ENCODE measurements at regions not wholly inside any gene's neighbourhood (a gene's known extent, or its start where the extent isn't known, plus 50 kb on each side); places are given as distances from the start of the nearest gene placed in this dataset.
A peak's percentile ranks its signal among the peaks of the same experiment; 100 is the strongest.
"Not testable (repeated sequence)": the region's sequence is repeated elsewhere in the genome, so short reads cannot be mapped to it uniquely, and the experiment has no call there.

DNA sequence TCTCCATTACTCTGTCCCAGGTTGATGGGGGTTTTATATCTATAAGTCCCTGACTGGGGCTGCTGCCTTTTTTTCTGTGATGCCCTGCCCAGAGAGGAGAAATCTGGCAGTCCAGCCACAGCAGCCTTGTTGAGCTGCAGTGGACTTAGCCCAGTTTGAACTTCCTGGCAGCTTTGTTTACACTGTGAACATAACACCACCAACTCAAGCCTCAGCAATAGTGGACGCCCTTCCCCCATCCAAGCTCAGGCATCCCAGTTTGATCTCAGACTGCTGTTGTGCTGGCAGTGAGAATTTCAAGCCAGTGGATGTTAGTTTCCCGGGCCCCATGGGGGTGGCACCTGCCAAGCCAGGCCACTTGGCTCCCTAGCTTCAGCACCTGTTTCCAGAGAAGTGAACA lies 298.5 kb upstream of the KDM5D start:
- DNase-seq = no peak

DNA sequence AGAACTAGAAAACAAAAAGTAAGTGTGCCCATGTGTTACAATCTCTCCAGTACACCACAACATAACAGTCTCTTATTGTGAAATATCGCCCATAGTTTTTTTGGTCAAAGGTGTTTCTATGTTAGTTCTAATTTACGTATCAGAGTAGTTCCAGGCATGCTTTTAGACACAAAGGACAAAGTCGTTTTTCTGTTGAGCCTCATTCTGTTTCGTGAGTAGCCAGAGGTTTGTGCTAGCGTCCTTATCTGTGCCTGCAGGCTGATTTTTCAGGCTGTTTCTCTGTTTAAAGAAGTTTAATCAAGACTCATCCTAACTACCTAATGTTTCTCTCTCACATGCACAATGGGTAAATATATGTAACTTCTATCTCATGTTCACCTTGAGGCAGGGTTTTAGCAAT lies 281.1 kb upstream of the KDM5D start:
- DNase-seq = no peak

DNA sequence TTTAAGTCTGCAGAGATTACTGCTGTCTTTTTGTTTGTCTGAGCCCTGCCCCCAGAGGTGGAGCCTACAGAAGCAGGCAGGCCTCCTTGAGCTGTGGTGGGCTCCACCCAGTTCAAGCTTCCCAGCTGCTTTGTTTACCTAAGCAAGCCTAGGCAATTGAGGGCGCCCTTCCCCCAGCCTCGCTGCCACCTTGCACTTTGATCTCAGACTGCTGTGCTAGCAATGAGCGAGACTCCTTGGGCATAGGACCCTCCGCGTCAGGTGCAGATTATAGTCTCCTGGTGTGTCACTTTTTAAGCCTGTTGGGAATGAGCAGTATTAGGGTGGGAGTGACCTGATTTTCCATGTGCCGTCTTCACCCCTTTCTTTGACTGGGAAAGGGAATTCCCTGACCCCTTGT lies 248.9 kb upstream of the KDM5D start:
- DNase-seq = not testable (repeated sequence)

GRCh38 chrY:19973012-19973411 lies 228.5 kb upstream of the KDM5D start:
- no peak for DNase-seq

DNA sequence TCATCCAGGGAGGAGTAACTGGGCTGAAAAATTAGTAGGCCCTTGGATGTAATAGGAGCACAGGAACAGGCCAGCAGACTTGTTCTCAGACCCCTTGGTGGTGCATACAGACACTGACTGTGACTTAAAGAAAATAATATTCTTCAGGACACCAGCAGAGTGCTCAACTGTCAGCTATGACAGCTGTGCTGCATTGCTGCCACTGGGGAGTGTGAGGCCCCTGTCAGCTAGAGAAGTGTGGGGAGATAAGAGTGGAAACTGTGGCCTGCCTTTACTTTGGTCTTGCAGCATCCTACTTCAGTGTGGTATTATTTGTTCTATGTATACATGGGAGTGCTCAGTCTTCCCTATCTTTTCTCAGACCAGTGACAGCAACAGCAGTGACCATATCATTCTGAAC lies 203.2 kb upstream of the KDM5D start:
- DNase-seq = no peak

- DNase-seq = no peak
These were observed 154.5 kb upstream of the KDM5D start for GRCh38 chrY:19899011-19899410.

DNA sequence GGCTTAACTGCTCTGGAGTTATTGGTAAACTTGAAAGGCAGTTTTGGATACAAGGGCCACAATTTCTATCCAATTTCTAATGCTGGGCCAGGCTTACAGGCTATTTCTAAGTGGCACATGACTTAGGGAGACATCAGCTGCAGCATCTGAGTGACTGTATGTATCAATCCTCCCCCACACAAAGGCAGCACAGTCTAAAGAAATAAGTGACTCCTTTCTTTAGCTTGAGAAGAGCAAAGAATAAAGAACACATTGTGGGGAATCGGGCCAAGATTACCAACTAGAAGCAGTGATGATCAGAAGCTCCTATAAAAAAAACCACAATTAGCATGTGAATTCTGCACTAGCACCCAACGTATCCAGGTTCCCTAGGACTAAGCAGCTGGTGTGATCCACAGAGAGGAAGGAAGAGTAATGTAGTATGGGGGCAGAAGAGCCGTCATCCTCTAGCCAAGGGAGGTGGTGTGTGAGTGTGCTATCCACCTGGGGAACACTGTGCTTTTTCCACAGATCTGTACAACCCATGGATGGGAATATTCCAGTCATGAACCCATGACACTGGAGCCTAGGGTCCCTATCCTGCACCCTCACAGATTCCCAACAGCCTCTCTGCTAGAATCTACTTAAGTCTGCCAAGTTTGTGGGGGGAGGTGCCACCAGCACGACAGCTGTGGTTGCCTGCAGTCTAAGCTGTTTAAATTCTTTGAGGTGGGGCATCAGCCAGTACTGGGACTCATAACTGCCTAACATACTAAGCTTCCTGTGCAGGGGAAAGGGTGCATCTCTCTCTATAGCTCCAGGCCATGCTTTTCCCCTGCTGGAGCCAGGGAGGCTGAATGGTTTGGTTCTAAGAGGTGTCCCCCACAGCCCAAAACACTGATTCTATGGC lies 147.8 kb upstream of the KDM5D start:
- peak; percentile 0 for DNase-seq

DNA sequence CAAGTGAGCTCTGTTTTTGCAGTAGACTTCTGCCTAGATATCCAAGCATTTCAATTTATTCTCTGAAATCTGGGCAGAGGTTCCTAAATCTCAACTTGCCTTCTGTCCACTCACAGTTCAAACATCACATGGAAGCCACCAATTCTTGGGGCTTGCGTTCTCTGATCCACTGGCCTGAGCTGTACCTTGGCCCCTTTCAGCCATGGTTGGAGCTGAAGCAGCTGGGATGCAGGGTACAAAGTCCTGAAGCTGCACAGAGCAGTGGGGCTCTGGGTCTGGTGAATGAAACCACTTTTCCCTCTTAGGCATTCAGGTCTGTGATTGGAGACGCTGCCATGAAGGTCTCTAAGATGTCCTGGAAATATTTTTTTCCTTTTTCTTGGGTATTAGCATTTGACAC lies 137.6 kb upstream of the KDM5D start:
- no peak for DNase-seq

- no peak for DNase-seq
These were observed 125.2 kb upstream of the KDM5D start for GRCh38 chrY:19869715-19870114.

DNA sequence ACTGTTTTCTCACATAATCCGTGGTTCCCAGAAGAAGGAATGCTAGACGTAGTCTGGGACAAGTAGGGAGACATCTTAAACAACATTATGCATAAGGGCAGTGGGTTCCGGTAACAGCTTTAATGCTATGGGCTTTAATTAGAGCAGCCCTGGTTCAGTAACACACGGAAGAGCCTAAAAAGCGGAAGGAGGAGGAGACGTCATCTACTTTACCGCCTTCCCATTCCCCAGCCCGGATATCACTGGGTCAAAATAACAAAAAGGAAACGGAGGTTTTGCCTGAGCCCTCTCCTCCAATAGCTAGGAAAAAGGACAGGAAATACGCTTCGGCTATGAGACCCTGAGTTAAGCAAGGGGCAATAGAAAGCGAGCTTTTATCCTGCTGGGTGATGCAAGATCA lies 124.8 kb upstream of the KDM5D start:
- DNase-seq = no peak

GRCh38 chrY:19868647-19869046 lies 124.1 kb upstream of the KDM5D start:
- DNase-seq = no peak

- no peak for DNase-seq
These were observed 112.1 kb upstream of the KDM5D start for GRCh38 chrY:19856474-19857135.

- DNase-seq = no peak
These were observed 98.4 kb upstream of the KDM5D start for GRCh38 chrY:19842972-19843371.

- DNase-seq = no peak
These were observed 79.6 kb upstream of the KDM5D start for GRCh38 chrY:19824136-19824535.

- no peak for DNase-seq
These were observed 74.0 kb upstream of the KDM5D start for GRCh38 chrY:19818546-19818945.

DNA sequence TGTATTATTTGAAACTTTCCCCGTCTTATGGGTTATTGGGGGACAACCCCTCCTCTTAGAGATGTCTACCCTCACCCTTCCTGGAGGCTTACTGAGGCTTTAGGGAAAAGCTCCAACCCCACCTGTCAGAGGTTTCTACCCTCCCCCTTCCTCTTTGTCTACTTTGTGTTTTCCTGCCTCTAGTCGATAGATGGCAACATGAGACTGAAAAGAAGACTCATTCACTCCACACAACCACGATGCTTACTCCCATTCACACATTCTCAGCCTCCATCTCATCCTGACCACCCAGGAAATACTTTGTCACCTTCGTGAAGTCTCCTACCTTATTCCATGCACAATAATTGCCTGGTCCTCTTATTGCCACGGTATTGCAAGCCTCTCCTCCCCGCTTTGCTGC lies 72.4 kb upstream of the KDM5D start:
- no peak for DNase-seq

DNA sequence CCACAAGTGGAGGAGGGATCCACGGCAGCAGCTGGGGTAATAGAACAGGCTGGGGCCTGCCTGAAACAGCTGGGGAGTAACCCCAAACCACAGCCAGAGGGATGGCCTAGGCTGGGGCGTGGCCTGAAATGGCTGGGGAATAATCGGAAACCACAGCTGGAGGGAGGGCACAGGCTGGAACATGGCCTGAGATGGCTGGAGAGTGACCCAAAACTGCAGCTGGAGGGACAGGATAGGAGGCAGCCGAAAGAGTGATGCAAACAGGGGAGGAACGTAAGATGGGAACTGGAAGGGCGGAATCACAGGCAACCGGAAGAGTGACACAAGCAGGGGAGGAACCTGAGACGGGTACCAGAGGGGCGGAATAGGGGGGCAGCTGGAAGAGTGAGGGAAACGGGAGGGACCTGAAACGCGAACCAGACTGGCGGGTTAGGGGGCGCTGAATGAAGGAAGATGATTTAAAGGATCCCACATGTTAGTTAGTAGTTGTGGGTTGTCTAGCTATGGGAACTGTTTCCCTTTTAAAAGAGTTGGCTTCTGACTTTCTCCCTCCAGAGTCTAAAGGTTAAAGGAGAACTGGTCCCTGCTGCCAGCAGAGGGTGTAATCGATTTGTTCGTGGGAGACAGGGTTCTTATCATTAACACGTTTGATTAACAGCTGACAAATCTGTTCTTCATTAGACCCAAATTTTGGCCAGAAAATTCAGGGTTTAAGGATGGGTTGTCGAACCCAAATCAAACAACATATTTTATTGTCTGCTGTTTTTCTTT lies 71.7 kb upstream of the KDM5D start:
- no peak for DNase-seq
